Keratinocyte (primary cell): ENCODE measurements at regions not wholly inside any gene's neighbourhood (a gene's known extent, or its start where the extent isn't known, plus 50 kb on each side); places are given as distances from the start of the nearest gene placed in this dataset.

Experiments
- DNase-seq: peaks from one replicate; pipeline ENCODE4 v3.0.0-alpha.2; 2011; ENCODE audit warnings: low read depth, missing footprints, low spot score
- FAIRE-seq: peaks from 2 replicates; lab custom pipeline; 2011; peaks lifted over from hg19 to GRCh38; lab: Jason Lieb, UNC
- H2AFZ ChIP-seq: 2 replicates; pipeline ENCODE4 v1.6.0; 2012; ENCODE audit warnings: low read length, control low read depth, inconsistent platforms; ENCODE audit not compliant: control insufficient read depth
- H3K27ac ChIP-seq: 2 replicates; pipeline ENCODE4 v1.5.1; 2011; ENCODE audit warnings: low read length; ENCODE audit not compliant: control insufficient read depth, insufficient read depth
- H3K27me3 ChIP-seq: 3 replicates; pipeline ENCODE4 v1.6.0; 2011; ENCODE audit warnings: low read length; ENCODE audit not compliant: control insufficient read depth, insufficient read depth; ENCODE audit errors: extremely low read depth
- H3K36me3 ChIP-seq, 2 experiments: 2 replicates in 1 of 2; 3 replicates in 1 of 2; pipeline ENCODE4 v1.5.1; 2011; ENCODE audit warnings: low read length in 2 of 2, mild to moderate bottlenecking in 1 of 2; ENCODE audit not compliant: control insufficient read depth in 2 of 2, insufficient read depth in 2 of 2; ENCODE audit errors: extremely low read depth in 1 of 2
- H3K4me1 ChIP-seq: 3 replicates; pipeline ENCODE4 v1.5.1; 2011; ENCODE audit warnings: low read length; ENCODE audit not compliant: control insufficient read depth, insufficient read depth; ENCODE audit errors: extremely low read depth
- H3K4me2 ChIP-seq: 3 replicates; pipeline ENCODE4 v1.6.0; 2011; ENCODE audit warnings: low read depth, low read length; ENCODE audit not compliant: control insufficient read depth, insufficient read depth; ENCODE audit errors: extremely low read depth
- H3K4me3 ChIP-seq, 3 experiments: fragments of 200-600 bp in 1 of 3; sonication (generic) in 1 of 3; 2 replicates in 2 of 3; 3 replicates in 1 of 3; pipeline ENCODE4 v1.5.1; 2011 to 2016; ENCODE audit warnings: low read length in 3 of 3, mild to moderate bottlenecking in 3 of 3, control low read depth in 2 of 3, inconsistent platforms in 1 of 3, low read depth in 1 of 3, mixed read lengths in 1 of 3, mixed run types in 1 of 3, moderate library complexity in 1 of 3; ENCODE audit not compliant: control insufficient read depth in 2 of 3, insufficient read depth in 2 of 3; ENCODE audit errors: extremely low read depth in 1 of 3
- H3K79me2 ChIP-seq: 2 replicates; pipeline ENCODE4 v1.6.0; 2012; ENCODE audit warnings: low read length; ENCODE audit not compliant: control insufficient read depth, insufficient read depth
- H3K9ac ChIP-seq: 3 replicates; pipeline ENCODE4 v1.6.0; 2011; ENCODE audit warnings: low read length; ENCODE audit not compliant: control insufficient read depth, insufficient read depth; ENCODE audit errors: extremely low read depth
- H3K9me1 ChIP-seq: 3 replicates; pipeline ENCODE4 v1.6.0; 2011; ENCODE audit warnings: low read length; ENCODE audit not compliant: control insufficient read depth, insufficient read depth; ENCODE audit errors: extremely low read depth
- H3K9me3 ChIP-seq: 2 replicates; pipeline ENCODE4 v1.5.1; 2012; ENCODE audit warnings: low read depth, low read length; ENCODE audit not compliant: control insufficient read depth
- H4K20me1 ChIP-seq: 3 replicates; pipeline ENCODE4 v1.6.0; 2011; ENCODE audit warnings: low read length; ENCODE audit not compliant: control insufficient read depth, insufficient read depth; ENCODE audit errors: extremely low read depth
- CTCF ChIP-seq, 3 experiments: IDR thresholded peaks in 1 of 3; conservative IDR thresholded peaks in 1 of 3; optimal IDR thresholded peaks in 1 of 3; 2 replicates in 2 of 3; 3 replicates in 1 of 3; pipeline versions ENCODE3 to v1.5.1; 2011; ENCODE audit warnings: low read length in 3 of 3, mild to moderate bottlenecking in 3 of 3, moderate library complexity in 2 of 3, control low read depth in 1 of 3, inconsistent platforms in 1 of 3; ENCODE audit not compliant: insufficient read depth in 2 of 3; ENCODE audit errors: extremely low read depth in 1 of 3
- EZH2 ChIP-seq: IDR thresholded peaks from one replicate; pipeline ENCODE4 v1.6.1; 2012; ENCODE audit warnings: inconsistent platforms, mild to moderate bottlenecking, low read length, moderate library complexity
- dilution Hi-C: fragments of 300-500 bp; cut with MboI; formaldehyde crosslinking; loops from one replicate; pipeline ENCODE4 v1.7.0; 2020; ENCODE audit warnings: low sequenced_read_pairs; ENCODE audit not compliant: extremely low pct_ligation_motif_present

- H4K20me1 ChIP-seq: no peaks in the 10 kb centered on the region
- H3K4me2 ChIP-seq: no peak overlapping the region
- peaks cover 20% of the 10 kb centered on the region for H3K4me1 ChIP-seq
- FAIRE-seq: no peak
- no peaks in the 10 kb centered on the region for H3K27me3 ChIP-seq
- no peaks in the 10 kb centered on the region for H3K79me2 ChIP-seq
- TF ChIP-seq CTCF (optimal IDR thresholded peaks at IDR 0.05 in 1 of 3, IDR thresholded peaks at IDR 0.05 in 1 of 3, conservative IDR thresholded peaks at IDR 0.05 in 1 of 3; ENCODE audit: extremely low read depth in 1 of 3, insufficient read depth in 2 of 3, low read length in 3 of 3) (no peak), EZH2 (no peak)
- H3K36me3 ChIP-seq: no peaks in the 10 kb centered on the region
- H3K9ac ChIP-seq: no peak overlapping the region
- H3K27ac ChIP-seq: no peak overlapping the region
- DNase-seq: no peak
- H2AFZ ChIP-seq: no peak overlapping the region
- H3K9me1 ChIP-seq: peaks cover 4% of the 10 kb centered on the region
- H3K4me3 ChIP-seq: no peak overlapping the region
- dilution Hi-C loops: no loop called here
- no peaks in the 10 kb centered on the region for H3K9me3 ChIP-seq
Observed at GRCh38 chr6:90402831-90403192, 106.2 kb upstream of the BACH2 start.

- DNase-seq (no peak), FAIRE-seq (no peak)
- H3K36me3 ChIP-seq: no peaks in the 10 kb centered on the region
- no peak overlapping the region for H3K4me2 ChIP-seq
- TF ChIP-seq CTCF (optimal IDR thresholded peaks at IDR 0.05 in 1 of 3, IDR thresholded peaks at IDR 0.05 in 1 of 3, conservative IDR thresholded peaks at IDR 0.05 in 1 of 3; ENCODE audit: extremely low read depth in 1 of 3, insufficient read depth in 2 of 3, low read length in 3 of 3): no peak
- no peaks in the 10 kb centered on the region for H4K20me1 ChIP-seq
- no peaks in the 10 kb centered on the region for H3K27me3 ChIP-seq
- H3K9ac ChIP-seq: no peak overlapping the region
- H3K4me3 ChIP-seq: no peak overlapping the region
- H3K79me2 ChIP-seq: no peaks in the 10 kb centered on the region
- dilution Hi-C loops: no loop called here
- H3K4me1 ChIP-seq: peaks cover 18% of the 10 kb centered on the region
- peaks cover 4% of the 10 kb centered on the region for H3K9me1 ChIP-seq
- H3K27ac ChIP-seq: no peak overlapping the region
- no peak overlapping the region for H2AFZ ChIP-seq
- no peaks in the 10 kb centered on the region for H3K9me3 ChIP-seq
Observed at GRCh38 chr6:90401933-90402830, 105.5 kb upstream of the BACH2 start.
